Stomach (tissue), 8 donors: ENCODE measurements at regions not wholly inside any gene's neighbourhood (a gene's known extent, or its start where the extent isn't known, plus 50 kb on each side); places are given as distances from the start of the nearest gene placed in this dataset.

Source experiments
- DNase-seq, 2 donors: peaks; one replicate each; pipeline versions ENCODE4 v3.0.0 to v3.0.0-alpha.2; 2013 to 2019
- H3K27ac ChIP-seq, 5 donors: fragments of 200-600 bp in 4 of 5; sonication (generic) in 4 of 5; one replicate each; pipeline ENCODE4 v1.5.1; 2013 to 2019; ENCODE audit warnings: mild to moderate bottlenecking in 1 of 5, moderate library complexity in 1 of 5
- H3K27me3 ChIP-seq, 3 donors: fragments of 200-600 bp; sonication (generic); one replicate each; pipeline ENCODE4 v1.5.1; 2017 to 2019; ENCODE audit warnings: mixed run types in 1 of 3
- H3K36me3 ChIP-seq, 4 donors: fragments of 200-600 bp; sonication (generic); 1 replicate in 3 of 4; 2 replicates in 1 of 4; pipeline ENCODE4 v1.5.1; 2016 to 2019
- H3K4me1 ChIP-seq, 4 donors: fragments of 200-600 bp; sonication (generic); one replicate each; pipeline ENCODE4 v1.5.1; 2016 to 2019
- H3K4me3 ChIP-seq, 4 donors: fragments of 200-600 bp; sonication (generic) in 3 of 4; one replicate each; pipeline ENCODE4 v1.5.1; 2016 to 2019; ENCODE audit warnings: mild to moderate bottlenecking in 1 of 4
- H3K9me3 ChIP-seq, 4 donors: fragments of 200-600 bp; sonication (generic); one replicate each; pipeline ENCODE4 v1.5.1; 2016 to 2019
- EP300 ChIP-seq: sonication (generic); formaldehyde crosslinking; IDR thresholded peaks from one replicate; pipeline ENCODE4 v1.6.1; 2017; ENCODE audit warnings: antibody characterized with exemption
- POLR2A ChIP-seq, 4 donors: fragments of 450-650 bp; IDR thresholded peaks; one replicate each; pipeline ENCODE4 v1.6.1; 2016; ENCODE audit warnings: antibody characterized with exemption in 4 of 4, control low read depth in 2 of 4, mild to moderate bottlenecking in 1 of 4, moderate library complexity in 1 of 4
- POLR2AphosphoS5 ChIP-seq, 3 donors: sonication (generic); formaldehyde crosslinking; IDR thresholded peaks; one replicate each; pipeline ENCODE4 v1.6.1; 2016; ENCODE audit warnings: antibody characterized with exemption in 3 of 3
- WGBS, 5 donors: extraction: QIAGEN DNeasy Blood & Tissue Kit in 3 of 5; methylation state at CpG; one replicate each; pipeline versions ENCODE4 v1.1.5 to v1.1.7; 2013 to 2018; 5-methylcytosine and 5-hydroxymethylcytosine counted together
- intact Hi-C: fragments of 100-400 bp; cut with DNase I; formaldehyde crosslinking; loops from one replicate; pipeline ENCODE4 v1.15.1; 2023; ENCODE audit warnings: low total_unique reads
- TF ChIP-seq, protein P1 (sequence below), 7 experiments: fragments of 450-650 bp in 4 of 7; fragments of 200-600 bp in 3 of 7; sonication (generic) in 3 of 7; IDR thresholded peaks; one replicate each; pipeline ENCODE4 v1.5.1; 2016 to 2019; ENCODE audit warnings: antibody characterized with exemption in 7 of 7, control low read depth in 2 of 7, mild to moderate bottlenecking in 1 of 7
- donor health status: healthy with polysubstance abuse.
- donor health status: Bipolar disorder and iron deficiency.
- donor health status: healthy.

DNA sequence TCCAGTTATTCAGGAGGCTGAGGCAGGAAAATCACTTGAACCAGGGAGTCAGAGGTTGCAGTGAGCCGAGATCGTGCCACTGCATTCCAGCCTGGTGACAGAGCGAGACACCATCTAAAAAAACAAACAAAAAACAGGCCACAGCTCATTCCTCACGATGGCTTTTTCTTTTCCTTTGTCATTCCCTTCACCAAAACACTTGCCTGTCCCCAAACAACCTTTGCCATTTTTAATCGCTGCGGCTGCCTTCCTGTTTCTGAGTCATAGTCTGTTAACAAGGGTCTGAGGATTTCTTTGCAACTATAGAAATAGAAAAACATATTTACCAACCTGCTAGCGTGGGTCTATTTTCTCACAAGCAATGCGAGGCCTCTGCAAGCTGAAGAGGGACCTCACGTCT is 123.0 kb upstream of the FSTL4 start:
- Histone ChIP-seq H3K27me3 (no peaks in the 10 kb centered on the region), H3K27ac (no peak overlapping the region), H3K4me1 (no peaks in the 10 kb centered on the region), H3K4me3 (no peak overlapping the region), H3K9me3 (no peaks in the 10 kb centered on the region), H3K36me3 (no peaks in the 10 kb centered on the region)
- no peak for DNase-seq
- intact Hi-C loops, result no loop called here
- WGBS, 5 donors, result 39 to 53% (median 44%) methylated on average over 9 of the region's 9 CpGs
- no peak for TF ChIP-seq POLR2A (IDR thresholded peaks at IDR 0.05)

DNA sequence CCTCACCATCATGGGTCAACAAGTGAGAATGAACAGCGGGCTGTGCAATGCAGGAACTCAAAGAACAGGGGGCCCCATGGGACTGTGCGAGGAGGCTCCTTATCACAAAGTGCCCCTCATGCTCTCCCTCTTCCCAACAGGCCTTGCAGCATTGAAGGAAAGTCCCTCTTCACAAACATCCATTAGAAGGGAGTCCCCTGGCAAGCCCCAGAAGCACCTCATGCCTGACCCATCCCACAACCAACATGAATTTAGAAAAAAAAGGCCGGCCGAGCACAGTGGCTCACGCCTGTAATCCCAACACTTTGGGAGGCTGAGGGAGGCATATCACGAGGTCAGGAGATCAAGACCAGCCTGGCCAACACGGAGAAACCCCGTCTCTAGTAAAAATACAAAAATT is 122.6 kb upstream of the FSTL4 start:
- intact Hi-C loops, result no loop called here
- Histone ChIP-seq H3K4me1 (no peaks in the 10 kb centered on the region), H3K27me3 (no peaks in the 10 kb centered on the region), H3K4me3 (no peak overlapping the region), H3K27ac (no peak overlapping the region), H3K9me3 (no peaks in the 10 kb centered on the region), H3K36me3 (no peaks in the 10 kb centered on the region)
- no peak for DNase-seq
- 76 to 92% (median 84%) methylated on average over 8 of the region's 8 CpGs for WGBS, 5 donors
- TF ChIP-seq POLR2A (IDR thresholded peaks at IDR 0.05) (no peak), EP300 (no peak), POLR2AphosphoS5 (IDR thresholded peaks at IDR 0.05) (no peak)
- TF ChIP-seq, protein P1, sequence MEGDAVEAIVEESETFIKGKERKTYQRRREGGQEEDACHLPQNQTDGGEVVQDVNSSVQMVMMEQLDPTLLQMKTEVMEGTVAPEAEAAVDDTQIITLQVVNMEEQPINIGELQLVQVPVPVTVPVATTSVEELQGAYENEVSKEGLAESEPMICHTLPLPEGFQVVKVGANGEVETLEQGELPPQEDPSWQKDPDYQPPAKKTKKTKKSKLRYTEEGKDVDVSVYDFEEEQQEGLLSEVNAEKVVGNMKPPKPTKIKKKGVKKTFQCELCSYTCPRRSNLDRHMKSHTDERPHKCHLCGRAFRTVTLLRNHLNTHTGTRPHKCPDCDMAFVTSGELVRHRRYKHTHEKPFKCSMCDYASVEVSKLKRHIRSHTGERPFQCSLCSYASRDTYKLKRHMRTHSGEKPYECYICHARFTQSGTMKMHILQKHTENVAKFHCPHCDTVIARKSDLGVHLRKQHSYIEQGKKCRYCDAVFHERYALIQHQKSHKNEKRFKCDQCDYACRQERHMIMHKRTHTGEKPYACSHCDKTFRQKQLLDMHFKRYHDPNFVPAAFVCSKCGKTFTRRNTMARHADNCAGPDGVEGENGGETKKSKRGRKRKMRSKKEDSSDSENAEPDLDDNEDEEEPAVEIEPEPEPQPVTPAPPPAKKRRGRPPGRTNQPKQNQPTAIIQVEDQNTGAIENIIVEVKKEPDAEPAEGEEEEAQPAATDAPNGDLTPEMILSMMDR (IDR thresholded peaks at IDR 0.05), result no peak

DNA sequence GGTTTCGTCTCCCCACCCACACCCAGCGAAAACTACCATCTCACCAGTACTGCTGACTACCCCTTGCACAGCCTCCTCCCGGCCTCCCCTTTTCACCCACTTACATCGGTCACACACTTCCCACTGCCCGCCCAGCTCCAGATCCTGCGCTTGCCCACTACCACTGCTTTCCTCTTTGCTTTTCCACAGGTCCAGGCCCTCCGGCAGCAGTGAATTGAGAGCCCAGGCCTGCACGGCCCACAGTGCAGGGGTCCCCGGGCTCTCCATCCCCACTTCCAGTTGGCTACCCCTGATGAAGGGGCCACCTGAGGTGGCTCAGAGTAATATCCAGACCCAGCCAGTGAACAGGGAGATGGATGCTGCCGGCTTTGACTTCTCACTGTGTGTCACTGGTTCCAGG is 120.2 kb upstream of the FSTL4 start:
- DNase-seq, result no peak
- H3K36me3 ChIP-seq, result no peaks in the 10 kb centered on the region
- TF ChIP-seq, protein P1 (IDR thresholded peaks at IDR 0.05), result no peak
- no peak for TF ChIP-seq POLR2AphosphoS5 (IDR thresholded peaks at IDR 0.05)
- TF ChIP-seq POLR2A (IDR thresholded peaks at IDR 0.05), result no peak
- no peak for TF ChIP-seq EP300
- no peak overlapping the region for H3K4me3 ChIP-seq
- 93 to 97% (median 95%) methylated on average over 10 of the region's 10 CpGs for WGBS, 5 donors
- H3K4me1 ChIP-seq, result no peaks in the 10 kb centered on the region
- no peak overlapping the region for H3K27ac ChIP-seq
- intact Hi-C loops, result no loop called here
- no peaks in the 10 kb centered on the region for H3K9me3 ChIP-seq
- no peaks in the 10 kb centered on the region for H3K27me3 ChIP-seq

DNA sequence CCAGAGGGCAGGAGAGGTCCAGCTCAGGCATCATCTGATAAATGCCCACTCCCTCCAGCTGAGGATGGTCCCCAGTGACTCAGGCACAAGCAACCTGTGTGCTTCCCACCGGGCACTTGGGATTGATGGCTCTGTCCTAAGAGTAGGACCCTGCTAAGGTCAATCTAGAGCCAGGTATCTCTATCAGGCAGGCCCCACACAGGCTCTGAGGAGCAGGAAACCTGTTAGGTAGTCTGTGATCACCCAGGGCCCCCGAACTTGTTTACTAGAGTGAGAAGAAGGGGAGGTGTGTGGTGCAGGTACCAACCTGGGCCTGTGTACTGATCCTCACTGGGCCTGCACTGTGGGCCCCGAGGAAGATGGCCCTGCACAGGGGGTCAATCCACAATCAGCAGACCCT is 119.6 kb upstream of the FSTL4 start:
- TF ChIP-seq, protein P1 (IDR thresholded peaks at IDR 0.05), result no peak
- TF ChIP-seq POLR2AphosphoS5 (IDR thresholded peaks at IDR 0.05) (no peak), POLR2A (IDR thresholded peaks at IDR 0.05) (no peak), EP300 (no peak)
- DNase-seq, result no peak

DNA sequence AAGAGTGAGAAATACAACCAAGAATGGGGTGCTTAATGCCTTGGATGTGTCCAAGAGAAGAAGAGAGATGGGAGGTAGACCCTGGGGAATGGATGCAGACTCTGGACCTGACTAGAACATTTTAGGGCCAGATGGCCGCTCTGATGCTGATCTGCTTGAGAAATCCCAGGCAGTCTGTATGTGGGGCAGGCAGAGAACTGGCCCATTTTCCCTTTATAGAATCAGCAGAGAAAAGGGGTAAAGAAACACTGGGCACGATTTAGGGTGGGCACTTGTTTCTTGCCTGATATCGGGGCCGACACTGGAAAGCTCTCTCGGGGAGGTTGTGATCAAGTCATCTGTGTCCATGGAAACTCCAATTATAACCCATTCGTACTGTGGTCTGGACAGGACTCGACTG is 118.5 kb upstream of the FSTL4 start:
- DNase-seq, result no peak
- intact Hi-C loops, result no loop called here
- Histone ChIP-seq H3K9me3 (no peaks in the 10 kb centered on the region), H3K36me3 (no peaks in the 10 kb centered on the region), H3K27me3 (no peaks in the 10 kb centered on the region), H3K27ac (no peak overlapping the region), H3K4me1 (no peaks in the 10 kb centered on the region), H3K4me3 (no peak overlapping the region)
- no peak for TF ChIP-seq EP300
- TF ChIP-seq, protein P1 (IDR thresholded peaks at IDR 0.05), result no peak
- TF ChIP-seq POLR2AphosphoS5 (IDR thresholded peaks at IDR 0.05), result no peak
- TF ChIP-seq POLR2A (IDR thresholded peaks at IDR 0.05), result no peak
- 84 to 93% (median 88%) methylated on average over 7 of the region's 7 CpGs for WGBS, 5 donors

More for the DNA sequence above, 119.6 kb upstream of the FSTL4 start:
- H3K36me3 ChIP-seq, result no peaks in the 10 kb centered on the region
- 50 to 68% (median 61%) methylated on average over 2 to 3 of the region's 3 CpGs for WGBS, 5 donors
- no peaks in the 10 kb centered on the region for H3K9me3 ChIP-seq
- no peak overlapping the region for H3K4me3 ChIP-seq
- no peaks in the 10 kb centered on the region for H3K27me3 ChIP-seq
- no peak overlapping the region for H3K27ac ChIP-seq
- intact Hi-C loops, result no loop called here
- no peaks in the 10 kb centered on the region for H3K4me1 ChIP-seq
